ENCODE measurements at regions not wholly inside any gene's neighbourhood (a gene's known extent, or its start where the extent isn't known, plus 50 kb on each side); places are given as distances from the start of the nearest gene placed in this dataset.

GRCh38 chr2:11027195-11027594 is 115.5 kb downstream of the KCNF1 start:
- TF ChIP-seq CTCF (conservative IDR thresholded peaks at IDR 0.05) = no peak
- Histone ChIP-seq H3K9ac (ENCODE audit: extremely low read depth, low read length, poor library complexity, severe bottlenecking) (no peak overlapping the region), H3K27ac (ENCODE audit: low read depth, low read length) (no peak overlapping the region), H3K4me1 (ENCODE audit: control insufficient read depth, insufficient read depth, low read length) (no peaks in the 10 kb centered on the region), H3K27me3 (ENCODE audit: control insufficient read depth, insufficient read depth, low read length, poor library complexity, severe bottlenecking) (no peaks in the 10 kb centered on the region), H3K9me3 (ENCODE audit: control insufficient read depth, low read length) (no peaks in the 10 kb centered on the region), H3K36me3 (ENCODE audit: control insufficient read depth, insufficient read depth, low read length) (no peaks in the 10 kb centered on the region), H3K4me3 (ENCODE audit: low read length) (no peak overlapping the region)
- Mint-ChIP-seq H3K27me3 (ENCODE audit: insufficient read depth) (no peaks in the 10 kb centered on the region), H3K9me3 (no peaks in the 10 kb centered on the region), H3K27ac (no peak overlapping the region), H3K4me3 (no peak overlapping the region), H3K36me3 (ENCODE audit: low read depth) (no peaks in the 10 kb centered on the region), H3K4me1 (peaks cover 6% of the 10 kb centered on the region)
- 86 to 94% methylated on average over 3 to 7 of the region's 7 CpGs for WGBS, 2 experiments (ENCODE audit: insufficient coverage in 1 of 2, insufficient read length in 1 of 2)
- DNase-seq = peak; percentile 32

DNA sequence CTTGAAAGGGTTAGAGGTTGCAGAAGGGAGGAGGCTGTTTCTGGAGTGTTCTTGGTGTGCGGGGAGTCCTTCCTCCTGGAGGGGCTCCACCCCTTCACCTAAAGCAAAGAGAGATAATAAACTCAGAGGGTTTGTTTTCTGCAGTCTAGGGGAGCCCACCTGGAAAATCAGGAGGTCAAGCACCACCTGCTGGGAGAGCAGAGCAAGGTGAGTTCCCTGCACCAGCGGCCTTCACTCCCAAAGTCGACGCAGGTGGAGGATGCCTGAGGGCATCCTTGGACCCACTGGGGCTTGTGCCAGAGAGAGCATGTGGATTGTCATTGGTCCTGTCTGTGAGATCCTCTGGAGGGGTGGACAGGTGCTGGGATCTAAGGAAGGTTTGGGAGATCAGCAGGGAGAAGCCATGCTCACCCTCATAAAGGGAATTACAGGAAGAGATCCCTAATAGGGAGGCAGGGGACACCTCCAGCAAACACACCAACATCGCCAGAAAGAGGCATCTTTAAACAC is 116.7 kb downstream of the KCNF1 start:
- WGBS, 2 experiments (ENCODE audit: insufficient coverage in 1 of 2, insufficient read length in 1 of 2) = 92 to 96% methylated on average over 4 to 5 of the region's 5 CpGs
- Histone ChIP-seq H3K4me1 (ENCODE audit: control insufficient read depth, insufficient read depth, low read length) (no peaks in the 10 kb centered on the region), H3K27me3 (ENCODE audit: control insufficient read depth, insufficient read depth, low read length, poor library complexity, severe bottlenecking) (no peaks in the 10 kb centered on the region), H3K27ac (ENCODE audit: low read depth, low read length) (no peak overlapping the region), H3K9me3 (ENCODE audit: control insufficient read depth, low read length) (peaks cover 8% of the 10 kb centered on the region), H3K36me3 (ENCODE audit: control insufficient read depth, insufficient read depth, low read length) (no peaks in the 10 kb centered on the region), H3K4me3 (ENCODE audit: low read length) (no peak overlapping the region), H3K9ac (ENCODE audit: extremely low read depth, low read length, poor library complexity, severe bottlenecking) (no peak overlapping the region)
- peak; percentile 37 for TF ChIP-seq CTCF (conservative IDR thresholded peaks at IDR 0.05)
- Mint-ChIP-seq H3K27me3 (ENCODE audit: insufficient read depth) (peaks cover 2% of the 10 kb centered on the region), H3K36me3 (ENCODE audit: low read depth) (peaks cover 3% of the 10 kb centered on the region), H3K9me3 (peaks cover 9% of the 10 kb centered on the region), H3K4me3 (no peak overlapping the region), H3K27ac (no peak overlapping the region), H3K4me1 (peaks cover 6% of the 10 kb centered on the region)
- peak; percentile 42 for DNase-seq

DNA sequence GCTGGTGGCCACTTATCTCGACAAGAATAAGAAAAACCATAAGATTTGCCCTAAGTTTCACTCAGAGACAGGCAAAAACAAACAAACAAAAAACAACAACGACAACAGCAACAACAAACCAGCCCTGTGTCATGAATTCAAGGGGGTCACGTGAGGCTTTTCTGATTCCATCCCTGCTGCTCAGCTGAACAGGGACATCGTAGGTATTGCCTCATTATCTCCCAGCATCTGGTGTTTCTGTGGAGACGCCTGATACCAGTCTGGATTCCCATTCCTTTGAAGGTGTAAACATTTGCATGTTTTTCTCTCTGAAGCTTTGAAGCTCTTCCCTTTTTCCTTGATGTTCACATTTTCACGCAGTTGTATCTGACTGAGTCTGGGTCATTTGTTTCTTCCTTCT is 117.4 kb downstream of the KCNF1 start:
- Histone ChIP-seq H3K27me3 (ENCODE audit: control insufficient read depth, insufficient read depth, low read length, poor library complexity, severe bottlenecking) (no peaks in the 10 kb centered on the region), H3K9ac (ENCODE audit: extremely low read depth, low read length, poor library complexity, severe bottlenecking) (no peak overlapping the region), H3K36me3 (ENCODE audit: control insufficient read depth, insufficient read depth, low read length) (no peaks in the 10 kb centered on the region), H3K27ac (ENCODE audit: low read depth, low read length) (no peak overlapping the region), H3K4me1 (ENCODE audit: control insufficient read depth, insufficient read depth, low read length) (no peaks in the 10 kb centered on the region), H3K4me3 (ENCODE audit: low read length) (no peak overlapping the region), H3K9me3 (ENCODE audit: control insufficient read depth, low read length) (peaks cover 14% of the 10 kb centered on the region)
- 87 to 88% methylated on average over 4 to 6 of the region's 6 CpGs for WGBS, 2 experiments (ENCODE audit: insufficient coverage in 1 of 2, insufficient read length in 1 of 2)
- Mint-ChIP-seq H3K36me3 (ENCODE audit: low read depth) (peaks cover 3% of the 10 kb centered on the region), H3K27ac (no peak overlapping the region), H3K4me3 (no peak overlapping the region), H3K4me1 (peaks cover 6% of the 10 kb centered on the region), H3K27me3 (ENCODE audit: insufficient read depth) (peaks cover 2% of the 10 kb centered on the region), H3K9me3 (peaks cover 15% of the 10 kb centered on the region)
- DNase-seq = peak; percentile 42
- no peak for TF ChIP-seq CTCF (conservative IDR thresholded peaks at IDR 0.05)
